Smooth muscle cell (in vitro differentiated cells): ENCODE measurements at regions not wholly inside any gene's neighbourhood (a gene's known extent, or its start where the extent isn't known, plus 50 kb on each side); places are given as distances from the start of the nearest gene placed in this dataset.

ENCODE experiments used
- DNase-seq: peaks from one replicate; lab custom pipeline; 2025; ENCODE audit not compliant: unreplicated experiment; lab: John Stamatoyannopoulos, UW
- H2AFZ ChIP-seq: fragments of 200-600 bp; sonication (generic); 2 replicates; pipeline ENCODE4 v1.6.0; 2016; ENCODE audit warnings: antibody characterized with exemption, low read depth, mild to moderate bottlenecking
- H3F3A ChIP-seq: fragments of 200-600 bp; sonication (generic); 2 replicates; pipeline ENCODE4 v1.6.0; 2017; ENCODE audit warnings: antibody characterized with exemption, low read depth
- H3K27ac ChIP-seq: fragments of 200-600 bp; sonication (generic); 2 replicates; pipeline ENCODE4 v1.5.1; 2016; ENCODE audit warnings: low read depth, mild to moderate bottlenecking
- H3K27me3 ChIP-seq: fragments of 200-600 bp; sonication (generic); 2 replicates; pipeline ENCODE4 v1.6.1; 2016; ENCODE audit warnings: low read depth, mild to moderate bottlenecking
- H3K36me3 ChIP-seq: fragments of 200-600 bp; sonication (generic); 2 replicates; pipeline ENCODE4 v1.5.1; 2016; ENCODE audit warnings: low read depth
- H3K4me1 ChIP-seq: fragments of 200-600 bp; sonication (generic); 2 replicates; pipeline ENCODE4 v1.5.1; 2016; ENCODE audit warnings: low read depth
- H3K4me2 ChIP-seq: fragments of 200-600 bp; sonication (generic); 2 replicates; pipeline ENCODE4 v1.6.0; 2016; ENCODE audit warnings: mild to moderate bottlenecking
- H3K4me3 ChIP-seq: fragments of 200-600 bp; sonication (generic); 2 replicates; pipeline ENCODE4 v1.5.1; 2016; ENCODE audit warnings: mild to moderate bottlenecking
- H3K79me2 ChIP-seq: fragments of 200-600 bp; sonication (generic); 2 replicates; pipeline ENCODE4 v1.6.0; 2016; ENCODE audit warnings: low read depth, mild to moderate bottlenecking
- H3K9ac ChIP-seq: fragments of 200-600 bp; sonication (generic); 2 replicates; pipeline ENCODE4 v1.6.0; 2016; ENCODE audit warnings: low read depth
- H3K9me3 ChIP-seq: fragments of 200-600 bp; sonication (generic); replicated peaks from 2 replicates; pipeline ENCODE4 v1.5.1; 2016; ENCODE audit warnings: low read depth
- H4K20me1 ChIP-seq: fragments of 200-600 bp; sonication (generic); 2 replicates; pipeline ENCODE4 v1.6.0; 2016; ENCODE audit warnings: low read depth
- CTCF ChIP-seq: fragments of 200-600 bp; sonication (generic); IDR thresholded peaks from 2 replicates; pipeline ENCODE4 v1.5.1; 2017; ENCODE audit warnings: borderline replicate concordance, mild to moderate bottlenecking, antibody characterized with exemption; ENCODE audit not compliant: insufficient read depth, poor library complexity, severe bottlenecking
- WGBS: methylation state at CpG from one replicate; pipeline ENCODE4 v1.1.7; 2016; ENCODE audit warnings: low lambda C conversion rate; 5-methylcytosine and 5-hydroxymethylcytosine counted together

GRCh38 chr3:72301779-72302178, 516.8 kb upstream of the PROK2 start:
- no peaks in the 10 kb centered on the region for H3F3A ChIP-seq
- no peak for DNase-seq
- H3K4me2 ChIP-seq: no peak overlapping the region
- H2AFZ ChIP-seq: no peak overlapping the region
- WGBS: 94% methylated on average over 8 of the region's 8 CpGs
- no peaks in the 10 kb centered on the region for H3K36me3 ChIP-seq
- no peaks in the 10 kb centered on the region for H3K27me3 ChIP-seq
- TF ChIP-seq CTCF: no peak
- H3K79me2 ChIP-seq: no peaks in the 10 kb centered on the region
- H3K9me3 ChIP-seq: no peaks in the 10 kb centered on the region
- no peak overlapping the region for H3K27ac ChIP-seq
- H3K4me1 ChIP-seq: no peaks in the 10 kb centered on the region
- H3K9ac ChIP-seq: no peak overlapping the region
- no peaks in the 10 kb centered on the region for H4K20me1 ChIP-seq
- no peak overlapping the region for H3K4me3 ChIP-seq

- no peak for TF ChIP-seq CTCF
- 78% methylated on average over 2 of the region's 2 CpGs for WGBS
- H3F3A ChIP-seq: no peaks in the 10 kb centered on the region
- H3K36me3 ChIP-seq: no peaks in the 10 kb centered on the region
- no peak for DNase-seq
- no peaks in the 10 kb centered on the region for H4K20me1 ChIP-seq
- no peaks in the 10 kb centered on the region for H3K4me1 ChIP-seq
- H3K27me3 ChIP-seq: no peaks in the 10 kb centered on the region
- no peak overlapping the region for H2AFZ ChIP-seq
- H3K27ac ChIP-seq: no peak overlapping the region
- H3K4me3 ChIP-seq: no peak overlapping the region
- no peaks in the 10 kb centered on the region for H3K9me3 ChIP-seq
- no peak overlapping the region for H3K9ac ChIP-seq
- H3K79me2 ChIP-seq: no peaks in the 10 kb centered on the region
- no peak overlapping the region for H3K4me2 ChIP-seq
Measured at GRCh38 chr3:72300621-72301020, 515.7 kb upstream of the PROK2 start.

GRCh38 chr3:72299823-72300222, 514.9 kb upstream of the PROK2 start:
- no peak for TF ChIP-seq CTCF
- Histone ChIP-seq H3K4me3 (no peak overlapping the region), H3F3A (no peaks in the 10 kb centered on the region), H3K4me2 (no peak overlapping the region), H3K9ac (no peak overlapping the region), H3K9me3 (no peaks in the 10 kb centered on the region), H3K4me1 (no peaks in the 10 kb centered on the region), H3K27ac (no peak overlapping the region), H4K20me1 (no peaks in the 10 kb centered on the region), H3K79me2 (no peaks in the 10 kb centered on the region), H2AFZ (no peak overlapping the region), H3K27me3 (no peaks in the 10 kb centered on the region), H3K36me3 (no peaks in the 10 kb centered on the region)
- DNase-seq: no peak
- WGBS: 87% methylated on average over 4 of the region's 4 CpGs

- Histone ChIP-seq H3K4me1 (no peaks in the 10 kb centered on the region), H3K27me3 (no peaks in the 10 kb centered on the region), H3K27ac (no peak overlapping the region), H3K9ac (no peak overlapping the region), H3F3A (no peaks in the 10 kb centered on the region), H3K36me3 (no peaks in the 10 kb centered on the region), H2AFZ (no peak overlapping the region), H3K4me3 (no peak overlapping the region), H3K4me2 (no peak overlapping the region), H3K9me3 (no peaks in the 10 kb centered on the region), H3K79me2 (no peaks in the 10 kb centered on the region), H4K20me1 (no peaks in the 10 kb centered on the region)
- DNase-seq: no peak
- 59% methylated on average over 6 of the region's 6 CpGs for WGBS
- no peak for TF ChIP-seq CTCF
Measured at GRCh38 chr3:72299321-72299802, 514.4 kb upstream of the PROK2 start.
